ENCODE measurements at regions not wholly inside any gene's neighbourhood (a gene's known extent, or its start where the extent isn't known, plus 50 kb on each side); places are given as distances from the start of the nearest gene placed in this dataset.

GRCh38 chr21:39022863-39023693 is 160.2 kb downstream of the PSMG1 start:
- no peak for DNase-seq (ENCODE audit: low spot score)

- DNase-seq (ENCODE audit: low spot score) = no peak
Observed at GRCh38 chr21:39022466-39022862, 160.8 kb downstream of the PSMG1 start.

DNA sequence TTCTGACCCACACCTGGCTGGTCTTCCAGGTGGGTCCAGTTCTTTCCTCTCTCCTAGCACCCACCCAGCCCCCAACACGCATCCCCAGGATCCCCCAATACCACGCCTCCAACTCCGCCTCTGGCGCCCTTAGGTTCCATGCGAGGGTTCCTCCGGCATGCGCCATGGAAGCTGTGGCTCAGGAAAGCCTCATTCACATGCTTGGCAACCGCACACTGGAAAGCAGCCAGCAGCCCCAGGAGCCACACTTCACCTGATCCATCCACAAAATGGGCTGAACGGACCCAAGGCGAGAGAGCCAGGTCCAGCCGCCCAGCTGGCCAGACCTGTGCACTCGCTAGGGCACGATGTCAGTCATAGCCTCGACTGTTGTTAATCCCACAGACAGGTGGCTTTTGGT is 161.2 kb downstream of the PSMG1 start:
- DNase-seq (ENCODE audit: low spot score) = no peak

GRCh38 chr21:39021478-39021832 is 161.8 kb downstream of the PSMG1 start:
- no peak for DNase-seq (ENCODE audit: low spot score)

DNA sequence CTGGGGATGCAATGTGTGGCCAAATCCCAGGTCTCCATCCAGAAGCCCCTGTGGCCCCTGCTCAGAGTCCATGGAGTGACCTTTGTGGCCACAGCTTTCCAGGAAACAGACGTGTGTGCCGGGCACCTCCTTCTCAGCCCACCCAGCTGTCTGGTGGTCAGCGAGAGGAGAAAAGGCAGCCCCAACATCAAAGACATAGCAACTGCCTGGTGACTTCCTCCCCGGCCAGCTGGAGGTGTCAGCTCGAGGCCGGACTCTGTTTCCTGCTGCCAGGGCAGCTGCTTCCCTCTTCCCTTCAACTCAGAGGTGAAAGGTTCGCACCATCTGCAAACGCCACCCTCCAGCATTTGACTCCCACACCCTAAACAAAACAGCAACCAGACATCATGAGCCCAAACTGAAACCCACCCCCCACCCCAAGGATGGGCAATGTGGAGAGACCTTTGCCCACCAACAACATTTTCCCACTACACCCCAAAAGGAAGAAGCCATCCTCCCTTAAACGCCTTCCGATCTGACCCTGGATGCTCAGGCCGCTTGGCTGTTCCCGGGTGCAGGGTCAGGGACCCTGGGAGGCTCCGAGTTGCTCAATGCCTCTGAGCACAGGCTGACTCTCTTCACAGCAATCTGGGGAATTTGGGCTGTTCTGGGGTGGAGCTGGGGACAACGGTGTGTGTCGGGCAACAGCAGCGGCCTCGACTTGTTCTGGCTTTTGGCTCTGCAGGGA is 162.3 kb downstream of the PSMG1 start:
- no peak for DNase-seq (ENCODE audit: low spot score)

GRCh38 chr21:39018730-39019129 is 164.5 kb downstream of the PSMG1 start:
- DNase-seq (ENCODE audit: low spot score) = no peak

- DNase-seq (ENCODE audit: low spot score) = no peak
Observed at GRCh38 chr21:39016740-39017315, 166.4 kb downstream of the PSMG1 start.

DNA sequence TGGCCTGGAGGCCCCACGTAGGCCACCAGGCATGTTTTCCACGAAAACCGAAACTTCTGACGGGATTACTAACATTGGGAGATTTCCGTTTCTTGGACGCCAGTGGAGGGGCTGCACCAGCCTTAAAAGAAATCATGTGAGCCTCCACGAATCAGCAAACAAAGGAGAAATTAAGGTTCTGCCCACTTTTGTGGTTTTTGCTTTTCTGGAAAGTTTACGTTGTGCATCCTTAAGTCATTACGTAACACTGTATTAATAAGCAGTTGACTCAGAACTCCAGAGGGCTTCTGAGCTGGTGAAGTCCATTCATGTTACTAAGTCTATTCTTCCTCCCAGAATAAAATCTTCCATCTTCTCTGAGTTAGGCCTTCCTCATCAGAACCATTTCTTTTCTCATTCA is 168.5 kb downstream of the PSMG1 start:
- no peak for DNase-seq (ENCODE audit: low spot score)

DNA sequence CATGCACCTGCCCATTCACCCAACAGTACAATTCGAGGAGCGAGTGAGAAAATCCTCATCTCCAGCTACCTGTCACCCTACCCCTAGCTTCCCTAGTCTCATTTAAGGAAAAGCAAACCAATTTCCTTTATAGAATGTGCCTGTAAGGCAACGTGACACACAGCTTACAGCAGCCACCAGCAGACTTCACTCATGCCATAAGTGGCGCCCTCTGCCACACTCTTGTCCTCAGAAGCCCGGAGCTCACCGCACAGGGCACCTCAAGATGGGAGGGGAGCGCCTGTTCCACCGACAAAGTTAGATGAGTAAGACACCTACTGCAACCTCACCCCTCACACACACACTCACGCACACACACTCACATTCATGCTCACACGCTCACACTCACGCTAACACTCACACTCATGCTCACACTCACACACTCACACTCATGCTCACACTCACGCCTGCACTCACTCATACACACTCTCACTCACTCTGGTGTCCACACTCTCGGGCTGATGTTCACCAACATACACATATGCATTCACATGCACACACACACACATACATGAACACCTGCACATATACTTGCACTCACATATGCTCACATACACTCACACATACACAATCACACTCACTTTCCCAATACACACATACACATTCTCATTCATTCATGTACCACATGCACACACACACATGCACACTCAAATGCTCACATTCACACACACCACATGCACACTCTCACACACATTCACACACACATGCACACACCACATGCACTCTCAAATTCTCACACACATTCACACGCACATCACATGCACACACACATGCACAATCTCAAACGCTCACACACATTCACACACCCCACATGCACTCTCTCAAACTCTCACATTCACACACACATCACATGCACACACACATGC is 170.7 kb downstream of the PSMG1 start:
- no peak for DNase-seq (ENCODE audit: low spot score)

DNA sequence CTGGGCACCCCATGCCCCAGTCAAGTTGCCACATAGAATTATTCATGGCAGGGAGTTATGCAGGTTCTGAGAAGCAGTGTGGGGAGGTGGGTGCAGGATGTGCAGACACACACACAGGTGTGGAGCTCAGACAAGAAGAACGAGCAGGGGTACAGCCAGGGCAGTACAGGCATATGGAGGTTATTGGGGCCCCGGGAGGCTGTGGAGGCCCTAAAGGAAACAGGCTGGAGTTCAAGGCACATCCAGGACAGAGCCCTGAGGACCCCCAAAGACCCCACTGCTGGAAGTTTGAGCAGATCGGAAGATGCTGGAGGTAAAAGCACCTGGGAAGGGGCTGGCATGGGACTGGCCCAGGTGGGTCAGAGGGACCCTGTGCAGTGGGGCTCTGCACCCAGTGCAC is 171.3 kb downstream of the PSMG1 start:
- no peak for DNase-seq (ENCODE audit: low spot score)

DNA sequence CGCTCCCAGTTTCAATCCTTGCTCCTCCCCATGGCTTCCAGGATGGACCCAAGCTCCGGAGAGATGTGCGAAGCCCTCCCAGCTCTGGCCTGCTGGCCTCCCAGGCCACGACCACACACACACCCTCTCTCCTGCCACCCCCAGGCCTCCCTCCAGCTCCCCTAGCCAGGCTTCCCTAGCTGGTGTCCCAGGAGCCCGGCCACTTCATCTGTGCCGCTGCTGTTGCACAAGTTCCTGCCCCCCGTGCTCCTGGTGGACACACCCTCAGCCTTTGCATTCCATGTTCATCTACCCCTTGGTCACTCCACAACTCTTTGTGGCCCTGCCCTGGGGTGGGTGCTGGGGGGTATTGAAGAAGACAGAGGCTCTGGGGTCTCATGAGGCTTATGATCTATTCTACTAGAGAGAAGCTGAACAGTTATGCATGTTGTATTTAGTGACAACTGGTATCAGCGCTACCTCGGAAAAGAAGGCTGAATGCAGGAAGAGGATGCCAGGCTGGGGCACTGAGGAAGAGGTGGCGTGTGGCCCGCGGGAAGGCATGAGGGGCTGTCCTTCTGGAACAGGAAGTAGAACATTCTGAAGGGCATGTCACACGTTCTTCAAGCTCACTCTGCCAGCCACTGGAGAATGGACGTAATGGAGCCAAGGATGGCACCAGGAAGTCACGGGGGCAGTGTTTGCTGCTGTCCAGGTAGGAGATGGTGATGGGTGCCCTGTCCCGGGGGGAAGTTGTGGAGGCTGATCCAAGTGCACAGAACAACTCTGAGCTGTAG is 172.4 kb downstream of the PSMG1 start:
- DNase-seq (ENCODE audit: low spot score) = no peak

DNA sequence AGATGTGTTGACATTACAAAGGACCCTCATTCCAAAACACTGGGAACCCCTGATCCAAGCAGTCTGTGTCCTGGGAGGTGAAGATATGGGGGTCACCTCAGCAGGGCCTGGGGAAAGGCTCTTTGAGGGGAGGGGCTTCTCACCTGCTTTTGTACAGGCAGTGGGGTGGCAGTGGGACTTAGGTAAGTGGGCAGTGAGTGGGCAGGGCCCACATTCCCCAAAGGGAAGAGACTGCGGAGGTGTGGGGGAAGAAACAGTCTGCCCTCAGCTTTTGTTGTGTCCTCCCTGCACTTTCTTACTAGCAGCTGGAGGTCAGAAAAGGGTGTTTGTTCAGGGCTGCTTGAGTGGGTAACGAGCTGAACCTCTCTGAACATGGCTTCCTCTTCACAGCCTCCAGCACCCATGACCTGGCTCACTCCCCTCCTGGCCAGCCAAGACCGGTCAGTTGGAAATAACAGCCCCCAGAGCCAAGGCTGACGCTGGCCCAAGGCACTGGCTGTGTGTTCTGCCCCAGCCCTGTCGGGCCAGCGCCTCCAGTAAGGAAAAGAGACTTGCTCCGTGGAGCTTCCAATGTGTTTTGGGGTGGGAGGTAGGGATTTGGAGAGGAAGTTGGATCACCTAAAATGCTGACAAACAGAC is 173.5 kb downstream of the PSMG1 start:
- DNase-seq (ENCODE audit: low spot score) = no peak

DNA sequence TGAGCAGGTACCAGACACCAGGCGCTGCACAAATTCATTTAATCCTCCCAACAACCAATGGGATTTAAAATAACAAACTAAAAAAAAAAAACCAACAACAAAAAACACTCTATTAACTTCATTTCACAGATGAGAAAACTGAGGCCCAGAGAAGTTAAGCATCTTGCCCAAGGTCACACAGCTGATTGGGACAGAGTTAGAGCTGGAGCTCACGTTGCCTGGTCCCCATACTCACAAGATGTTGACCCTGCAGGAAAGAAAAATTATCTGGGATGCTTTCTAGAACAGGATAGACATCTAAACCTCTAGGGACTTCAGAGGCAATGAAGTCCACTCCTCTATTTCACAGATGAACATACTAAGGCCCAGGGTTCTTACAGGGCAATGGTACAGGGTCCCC is 175.3 kb downstream of the PSMG1 start:
- no peak for DNase-seq (ENCODE audit: low spot score)

DNA sequence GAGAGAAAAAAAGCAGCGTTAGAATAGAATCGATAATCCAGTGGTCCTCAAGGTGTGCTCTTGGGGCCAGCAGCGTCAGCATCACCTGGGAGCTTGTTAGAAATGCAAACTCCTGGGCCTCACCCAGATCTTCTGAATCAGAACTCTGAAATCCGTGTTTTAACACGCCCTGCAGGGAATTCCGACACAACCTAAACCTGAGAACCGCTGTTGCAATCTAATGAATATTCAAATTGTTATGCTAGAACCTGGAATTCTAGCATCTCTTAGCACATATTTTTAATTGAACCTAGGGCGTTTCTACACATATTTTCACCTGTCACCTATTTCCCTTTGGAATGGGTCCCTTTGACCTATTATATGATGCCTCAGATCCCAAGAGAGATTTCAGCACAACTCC is 175.7 kb downstream of the PSMG1 start:
- no peak for DNase-seq (ENCODE audit: low spot score)

DNA sequence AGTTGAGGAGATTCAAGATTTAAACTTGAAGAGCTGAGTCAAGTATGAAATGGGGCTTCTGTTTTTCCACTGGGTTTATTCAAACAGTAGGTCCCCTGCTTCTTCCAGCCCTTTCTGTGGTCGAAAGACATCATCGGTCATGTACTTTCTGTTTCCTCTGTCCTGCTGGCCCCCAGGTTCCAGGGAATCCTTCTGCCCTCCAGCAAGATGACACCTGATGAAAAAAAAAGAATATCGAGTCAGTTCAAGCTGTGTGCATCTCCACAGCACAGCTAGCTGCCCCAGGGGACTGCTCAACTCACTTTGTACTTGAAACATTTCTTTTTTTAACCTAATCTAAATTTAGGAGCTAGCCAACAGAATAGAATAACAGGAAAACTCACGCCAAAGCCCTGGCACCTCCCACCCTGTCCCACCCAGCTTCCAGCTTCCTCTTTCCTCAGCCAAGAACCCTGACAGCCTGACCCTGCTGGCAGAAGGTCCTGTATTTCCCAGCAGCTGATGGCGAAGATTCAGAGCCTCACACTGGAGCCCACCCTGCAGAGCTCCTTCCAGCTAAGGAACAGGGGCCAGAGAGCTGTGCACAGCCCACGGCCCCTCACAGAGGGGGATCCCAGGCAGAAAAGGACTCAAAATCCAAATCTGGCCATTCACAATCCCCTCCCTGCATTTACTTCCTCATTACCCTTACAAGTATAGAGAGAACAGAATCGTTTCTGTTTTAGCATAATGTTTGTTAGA is 176.5 kb downstream of the PSMG1 start:
- no peak for DNase-seq (ENCODE audit: low spot score)

GRCh38 chr21:39005502-39005787 is 177.8 kb downstream of the PSMG1 start:
- DNase-seq (ENCODE audit: low spot score) = no peak

DNA sequence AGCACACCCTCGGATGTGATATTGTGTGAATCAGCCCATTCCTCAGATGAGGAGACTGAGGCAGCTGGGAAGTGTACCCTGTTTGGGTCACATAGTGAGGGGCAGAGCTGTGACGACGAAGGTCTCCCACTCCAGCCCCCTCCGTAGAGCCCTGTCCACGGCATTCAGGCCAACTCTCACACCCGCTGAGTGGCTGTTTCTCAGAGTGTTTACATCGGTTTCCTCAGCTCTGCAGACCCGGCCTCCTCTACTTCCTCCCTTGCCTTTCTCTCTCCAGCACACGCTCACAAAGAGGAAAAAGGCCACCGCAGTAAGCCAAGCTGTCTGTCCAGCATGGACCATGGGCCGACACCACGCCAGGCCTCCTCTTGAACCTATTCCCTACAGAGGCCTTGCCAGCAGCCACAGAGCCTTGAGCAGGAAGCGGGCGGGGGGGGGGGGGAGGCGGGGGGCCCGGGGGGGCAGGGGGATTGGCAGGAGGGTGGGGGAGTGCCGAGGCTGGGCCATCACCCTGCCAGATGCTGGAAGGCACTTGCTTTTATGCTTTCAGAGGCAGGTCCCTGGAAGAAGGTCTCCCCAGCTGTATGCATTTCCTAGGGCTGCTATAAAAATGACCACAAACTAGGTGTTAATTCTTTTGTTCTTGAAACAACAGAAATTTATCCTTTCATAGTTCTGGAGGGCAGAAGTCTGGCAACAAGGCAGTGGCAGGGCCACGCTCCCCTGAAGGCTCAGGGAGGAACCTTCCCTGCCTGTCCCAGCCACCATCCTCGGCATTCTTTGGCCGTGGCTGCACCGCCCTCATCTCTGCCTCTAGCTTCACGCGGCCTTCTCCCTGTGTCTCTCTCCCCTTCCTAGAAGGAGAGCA is 178.4 kb downstream of the PSMG1 start:
- no peak for DNase-seq (ENCODE audit: low spot score)

- no peak for DNase-seq (ENCODE audit: low spot score)
Observed at GRCh38 chr21:39003982-39004633, 179.1 kb downstream of the PSMG1 start.

DNA sequence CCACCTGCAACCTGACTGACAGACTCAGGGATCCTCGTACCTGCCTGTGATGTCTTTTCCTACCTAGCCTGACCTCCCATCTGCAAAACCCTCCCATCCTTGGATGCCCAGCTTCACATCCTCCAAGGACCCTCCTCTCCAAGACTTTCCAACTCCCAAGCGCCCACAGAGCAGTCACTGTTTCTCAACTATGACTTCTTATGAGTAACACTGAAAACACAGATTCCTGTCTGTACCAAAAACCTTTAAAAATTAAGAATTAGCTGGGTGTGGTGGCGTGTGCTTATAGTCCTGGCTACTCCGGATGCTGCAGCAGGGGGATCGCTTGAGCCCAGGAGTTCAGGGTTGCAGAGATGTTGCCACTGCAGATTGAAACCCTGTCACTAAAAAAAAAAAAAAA is 181.9 kb downstream of the PSMG1 start:
- DNase-seq (ENCODE audit: low spot score) = no peak

Data from hematopoietic multipotent progenitor cell treated with erythropoietin and hydrocortisone succinate and interleukin-3 and kit ligand, for 17 days (in vitro differentiated cells).